Glomerular endothelial cell (primary cell): ENCODE measurements at regions not wholly inside any gene's neighbourhood (a gene's known extent, or its start where the extent isn't known, plus 50 kb on each side); places are given as distances from the start of the nearest gene placed in this dataset.
"Not testable (repeated sequence)": the region's sequence is repeated elsewhere in the genome, so short reads cannot be mapped to it uniquely, and the experiment has no call there.

Source experiments
- DNase-seq: peaks from one replicate; pipeline ENCODE4 v3.0.0-alpha.2; 2011; ENCODE audit warnings: low read depth, low spot score; ENCODE audit errors: extremely low read depth

DNA sequence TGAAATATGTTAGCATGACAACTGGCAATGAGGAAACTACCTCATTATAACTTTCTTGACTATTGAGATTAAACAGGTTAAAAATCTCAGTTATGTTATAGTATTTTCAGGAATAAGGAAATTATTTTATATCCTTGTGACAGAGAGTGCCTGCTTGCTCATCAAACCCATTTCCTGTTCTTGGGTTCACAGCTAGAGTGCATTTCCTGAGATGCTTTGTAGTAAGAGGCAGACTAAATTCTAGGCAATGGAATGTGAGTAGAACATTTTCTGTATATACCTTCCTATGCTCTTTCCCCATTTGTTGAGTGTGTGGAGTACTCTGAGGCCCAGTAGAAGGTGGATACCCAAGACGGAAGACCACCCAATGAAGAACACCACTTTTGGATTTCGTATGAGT is 96.9 kb upstream of the CASK start:
- no peak for DNase-seq

DNA sequence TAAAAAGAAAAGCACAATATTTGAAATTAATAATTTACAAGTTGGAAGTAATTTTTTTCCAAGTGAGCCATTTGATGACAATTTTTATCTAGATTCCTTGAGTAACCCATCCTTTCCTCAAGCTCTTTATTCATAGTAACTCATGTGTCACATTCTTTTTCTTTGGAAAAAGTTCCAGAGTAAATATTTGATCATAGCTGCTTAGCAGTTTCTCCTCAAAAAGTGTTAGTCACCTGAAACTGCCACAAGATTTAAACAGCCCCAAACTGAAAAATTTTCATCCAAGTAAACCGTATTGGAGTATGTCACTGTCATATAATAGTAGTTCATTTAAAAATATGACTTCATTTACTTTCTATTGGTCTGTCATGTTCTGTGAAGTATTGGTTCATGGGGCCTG is 94.6 kb upstream of the CASK start:
- DNase-seq: no peak

DNA sequence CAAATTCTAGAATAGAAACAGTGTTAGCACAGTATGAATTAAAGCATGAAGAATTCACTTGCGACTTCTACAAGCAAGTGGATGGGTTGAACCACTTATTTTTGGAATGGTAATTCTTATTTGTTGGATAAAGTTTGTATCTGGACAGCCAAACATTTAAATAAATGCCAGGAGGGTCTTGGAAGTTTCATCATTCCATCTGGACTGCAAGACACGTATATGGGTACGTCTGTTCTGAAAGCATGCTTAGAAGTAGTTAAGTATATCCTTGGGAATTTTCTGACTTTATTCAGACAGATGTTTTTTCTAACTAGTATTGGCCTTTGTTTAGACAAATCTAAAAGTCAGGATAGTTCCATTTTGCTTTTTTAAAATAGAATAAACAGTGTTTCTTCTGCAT is 77.5 kb upstream of the CASK start:
- no peak for DNase-seq

DNA sequence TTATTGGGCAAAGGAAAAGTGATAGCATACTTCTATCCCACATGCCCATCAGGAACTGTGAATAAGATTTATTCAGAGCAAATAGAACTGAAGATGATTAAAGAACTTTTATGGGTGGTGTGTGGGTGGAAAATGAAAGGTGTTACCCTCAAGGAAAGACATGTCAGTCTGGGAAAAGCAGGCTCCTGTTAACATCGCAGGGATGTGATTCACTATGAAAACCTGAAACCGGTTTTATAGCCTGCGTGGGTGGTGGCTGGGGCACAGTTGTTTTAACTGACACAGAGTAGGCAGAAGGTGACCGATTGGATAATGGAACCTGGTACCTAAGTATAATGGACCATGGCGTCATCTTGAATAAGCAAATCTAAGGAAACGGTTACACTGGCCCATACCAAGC is 61.3 kb upstream of the CASK start:
- no peak for DNase-seq

- DNase-seq: no peak
These were observed 59.6 kb upstream of the CASK start for GRCh38 chrX:41982953-41983352.

DNA sequence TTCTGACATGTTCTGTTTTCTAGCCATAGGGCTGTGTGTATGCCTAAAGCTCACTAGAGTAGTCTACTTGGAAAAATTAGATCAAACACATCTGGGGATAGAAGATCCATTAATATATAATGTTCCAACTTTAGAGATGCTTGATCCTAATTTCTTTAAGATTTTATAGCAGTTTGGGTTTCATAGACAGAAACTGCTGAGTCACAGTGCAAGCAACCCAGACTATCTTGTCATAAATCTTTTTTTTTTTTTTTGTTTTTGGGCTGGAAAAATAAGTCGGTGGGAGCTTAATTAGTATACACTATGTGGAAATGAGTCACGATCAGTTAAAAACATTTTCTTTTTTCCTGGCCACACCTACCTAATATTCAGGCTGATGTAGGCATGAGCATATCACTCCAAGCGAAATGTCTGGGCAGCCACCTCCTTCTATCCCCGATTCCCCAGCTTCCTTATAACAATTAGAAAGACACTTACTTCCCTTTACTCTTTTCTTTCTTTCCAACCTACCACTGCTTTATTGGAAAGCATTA is 58.2 kb upstream of the CASK start:
- DNase-seq: no peak

GRCh38 chrX:41974677-41975076 is 51.3 kb upstream of the CASK start:
- DNase-seq: not testable (repeated sequence)

- no peak for DNase-seq
These were observed 49.9 kb upstream of the CASK start for GRCh38 chrX:41973208-41973607.
